H1 (cell line): ENCODE measurements at regions not wholly inside any gene's neighbourhood (a gene's known extent, or its start where the extent isn't known, plus 50 kb on each side); places are given as distances from the start of the nearest gene placed in this dataset.

Experiments
- ASH2L ChIP-seq: fragments of 200-600, 300-600 bp; sonication (generic); IDR thresholded peaks from one replicate; pipeline ENCODE4 v1.7.1; 2017; ENCODE audit warnings: low read length
- BCL11A ChIP-seq, 2 experiments: IDR thresholded peaks; one replicate each; pipeline ENCODE4 v1.6.1; 2011; ENCODE audit warnings: low read depth in 2 of 2, low read length in 2 of 2, mild to moderate bottlenecking in 2 of 2
- CHD1 ChIP-seq: IDR thresholded peaks from 2 replicates; pipeline ENCODE4 v1.6.1; 2012; ENCODE audit warnings: low read depth, low read length, improper control_type of control experiment
- EZH2 ChIP-seq: fragments of 200-600 bp; sonication (generic); IDR thresholded peaks from 2 replicates; pipeline ENCODE4 v1.7.1; 2012; ENCODE audit warnings: low read depth, mild to moderate bottlenecking, moderate library complexity, low read length, inconsistent platforms; ENCODE audit not compliant: severe bottlenecking
- RFX5 ChIP-seq: IDR thresholded peaks from 2 replicates; pipeline ENCODE4 v1.6.1; 2011; ENCODE audit warnings: low read depth, low read length, improper control_type of control experiment, borderline replicate concordance
- SIN3A ChIP-seq, 2 experiments: IDR thresholded peaks in 1 of 2; conservative IDR thresholded peaks in 1 of 2; 2 replicates each; pipeline ENCODE4 v1.6.1; 2011 to 2012; ENCODE audit warnings: low read length in 2 of 2, improper control_type of control experiment in 1 of 2, low read depth in 1 of 2, mild to moderate bottlenecking in 1 of 2
- TF ChIP-seq, protein P1 (sequence below): IDR thresholded peaks from 2 replicates; pipeline ENCODE4 v1.6.1; 2012; ENCODE audit warnings: low read length, inconsistent platforms

DNA sequence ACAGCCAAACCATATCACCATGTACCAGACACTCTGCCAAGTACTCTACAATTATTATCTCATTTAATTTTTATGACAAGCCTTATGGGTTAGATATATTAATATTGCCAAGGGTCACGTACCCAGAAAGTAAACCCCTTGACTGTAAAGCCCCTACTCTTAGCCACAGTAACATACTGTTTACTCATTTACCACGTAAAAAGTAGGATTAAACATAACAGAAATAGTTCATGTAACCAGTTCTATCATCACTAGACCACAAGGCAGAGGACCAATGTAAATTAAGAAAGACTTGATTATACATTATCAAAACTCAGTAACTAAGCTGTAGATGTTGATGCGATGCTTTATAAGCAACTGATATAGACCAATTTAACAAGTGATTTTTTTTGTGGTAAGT, 101.5 kb upstream of the CNTNAP4 start (continued):
- TF ChIP-seq, protein P1, sequence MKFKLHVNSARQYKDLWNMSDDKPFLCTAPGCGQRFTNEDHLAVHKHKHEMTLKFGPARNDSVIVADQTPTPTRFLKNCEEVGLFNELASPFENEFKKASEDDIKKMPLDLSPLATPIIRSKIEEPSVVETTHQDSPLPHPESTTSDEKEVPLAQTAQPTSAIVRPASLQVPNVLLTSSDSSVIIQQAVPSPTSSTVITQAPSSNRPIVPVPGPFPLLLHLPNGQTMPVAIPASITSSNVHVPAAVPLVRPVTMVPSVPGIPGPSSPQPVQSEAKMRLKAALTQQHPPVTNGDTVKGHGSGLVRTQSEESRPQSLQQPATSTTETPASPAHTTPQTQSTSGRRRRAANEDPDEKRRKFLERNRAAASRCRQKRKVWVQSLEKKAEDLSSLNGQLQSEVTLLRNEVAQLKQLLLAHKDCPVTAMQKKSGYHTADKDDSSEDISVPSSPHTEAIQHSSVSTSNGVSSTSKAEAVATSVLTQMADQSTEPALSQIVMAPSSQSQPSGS = no peak
- TF ChIP-seq SIN3A (conservative IDR thresholded peaks at IDR 0.05 in 1 of 2, IDR thresholded peaks at IDR 0.05 in 1 of 2; ENCODE audit: low read depth in 1 of 2, low read length in 2 of 2) = no peak
- no peak for TF ChIP-seq RFX5
- TF ChIP-seq EZH2 = no peak
- no peak for TF ChIP-seq BCL11A (IDR thresholded peaks at IDR 0.05; ENCODE audit: low read depth in 2 of 2, low read length in 2 of 2)
- TF ChIP-seq CHD1 = no peak
- TF ChIP-seq ASH2L = no peak
